IMR-90 (cell line): ENCODE measurements at regions not wholly inside any gene's neighbourhood (a gene's known extent, or its start where the extent isn't known, plus 50 kb on each side); places are given as distances from the start of the nearest gene placed in this dataset.

Experiments
- ATAC-seq: fragments of 200-7000 bp; cut with Tn5 transposase; 2 replicates; pipeline ENCODE4 v1.9.1; 2020; ENCODE audit warnings: low read depth, mild to moderate bottlenecking, moderate library complexity
- BruUV-seq: library from RNA; stranded (reverse); fragments of 400-500 nt; replicated peaks from 2 replicates; lab custom pipeline; 2021; lab: Mats Ljungman, UMichigan
- CTCF ChIA-PET: fragments of 300-600 bp; formaldehyde crosslinking; extraction: SDS; loops from one replicate; lab custom pipeline; 2021; ENCODE audit warnings: antibody characterized with exemption; lab: Yijun Ruan, JAX
- POLR2A ChIA-PET: fragments of 300-600 bp; sonication (Branson Sonifier 250); formaldehyde crosslinking; loops from one replicate; lab custom pipeline; 2022; ENCODE audit warnings: antibody characterized with exemption; ENCODE audit not compliant: unreplicated experiment; lab: Charles Lee
- DNase-seq: peaks from one replicate; pipeline ENCODE4 v3.0.0; 2013
- H2AFZ ChIP-seq: replicated peaks from 2 replicates; pipeline ENCODE3; 2013; ENCODE audit warnings: low read length, mild to moderate bottlenecking; ENCODE audit not compliant: poor library complexity
- H2AK5ac ChIP-seq: 2 replicates; pipeline ENCODE4 v1.6.1; 2013; ENCODE audit warnings: low read depth, low read length, inconsistent platforms
- H2AK9ac ChIP-seq: replicated peaks from 2 replicates; pipeline ENCODE3; 2013; ENCODE audit warnings: mild to moderate bottlenecking, low read depth, low read length, moderate library complexity; ENCODE audit not compliant: poor library complexity
- H2BK120ac ChIP-seq: 2 replicates; pipeline ENCODE4 v1.6.1; 2013; ENCODE audit warnings: low read depth, low read length, inconsistent platforms
- H2BK15ac ChIP-seq: 3 replicates; pipeline ENCODE4 v1.6.1; 2013; ENCODE audit warnings: low read depth, low read length, inconsistent platforms
- H2BK20ac ChIP-seq: 2 replicates; pipeline ENCODE4 v1.6.1; 2013; ENCODE audit warnings: low read depth, mild to moderate bottlenecking, inconsistent platforms, low read length, moderate library complexity
- H2BK5ac ChIP-seq: 2 replicates; pipeline ENCODE4 v1.6.1; 2013; ENCODE audit warnings: mild to moderate bottlenecking, low read depth, low read length, inconsistent platforms; ENCODE audit not compliant: poor library complexity, severe bottlenecking
- H3K14ac ChIP-seq: replicated peaks from 2 replicates; pipeline ENCODE4 v1.6.1; 2013; ENCODE audit warnings: low read depth, low read length, inconsistent platforms
- H3K18ac ChIP-seq: 2 replicates; pipeline ENCODE4 v1.6.1; 2013; ENCODE audit warnings: low read depth, low read length, control low read depth
- H3K23ac ChIP-seq: 2 replicates; pipeline ENCODE4 v1.6.1; 2013; ENCODE audit warnings: low read depth, low read length, inconsistent platforms
- H3K27ac ChIP-seq: 2 replicates; pipeline ENCODE4 v1.5.1; 2013; ENCODE audit warnings: mild to moderate bottlenecking, control low read depth, low read length; ENCODE audit not compliant: insufficient read depth
- H3K27me3 ChIP-seq: 2 replicates; pipeline ENCODE4 v1.6.1; 2013; ENCODE audit warnings: low read length; ENCODE audit not compliant: control insufficient read depth, insufficient read depth
- H3K36me3 ChIP-seq: 2 replicates; pipeline ENCODE4 v1.6.1; 2013; ENCODE audit warnings: low read length, mixed read lengths; ENCODE audit not compliant: control insufficient read depth, insufficient read depth
- H3K4ac ChIP-seq: 2 replicates; pipeline ENCODE4 v1.6.1; 2013; ENCODE audit warnings: low read depth, low read length, inconsistent platforms
- H3K4me1 ChIP-seq: 2 replicates; pipeline ENCODE4 v1.6.1; 2013; ENCODE audit warnings: low read length, mixed read lengths; ENCODE audit not compliant: control insufficient read depth, insufficient read depth
- H3K4me2 ChIP-seq: 2 replicates; pipeline ENCODE4 v1.6.1; 2013; ENCODE audit warnings: low read depth, mild to moderate bottlenecking, control low read depth, low read length, moderate library complexity
- H3K4me3 ChIP-seq: 2 replicates; pipeline ENCODE4 v1.5.1; 2013; ENCODE audit warnings: low read depth, mild to moderate bottlenecking, control low read depth, low read length, moderate library complexity; ENCODE audit not compliant: insufficient read depth
- H3K56ac ChIP-seq: 2 replicates; pipeline ENCODE4 v1.6.1; 2013; ENCODE audit warnings: low read length, inconsistent platforms; ENCODE audit not compliant: insufficient read depth; ENCODE audit errors: extremely low read depth
- H3K79me1 ChIP-seq, 2 experiments: 2 replicates each; pipeline ENCODE4 v1.6.1; 2013; ENCODE audit warnings: low read length in 2 of 2, inconsistent platforms in 1 of 2, low read depth in 1 of 2
- H3K9ac ChIP-seq: 2 replicates; pipeline ENCODE4 v1.6.1; 2013; ENCODE audit warnings: low read depth, low read length, control low read depth
- H3K9me1 ChIP-seq: 2 replicates; pipeline ENCODE4 v1.6.1; 2013; ENCODE audit warnings: low read length, inconsistent platforms; ENCODE audit not compliant: insufficient read depth
- H3K9me3 ChIP-seq: 2 replicates; pipeline ENCODE4 v1.6.1; 2013; ENCODE audit warnings: low read length; ENCODE audit not compliant: control insufficient read depth, insufficient read depth
- H4K20me1 ChIP-seq: 2 replicates; pipeline ENCODE4 v1.6.1; 2013; ENCODE audit warnings: low read length, inconsistent platforms; ENCODE audit not compliant: insufficient read depth
- H4K5ac ChIP-seq: 2 replicates; pipeline ENCODE4 v1.6.1; 2013; ENCODE audit warnings: mild to moderate bottlenecking, low read depth, low read length, control low read depth
- H4K8ac ChIP-seq, 2 experiments: 2 replicates each; pipeline ENCODE4 v1.6.1; 2013; ENCODE audit warnings: low read depth in 2 of 2, low read length in 2 of 2, control low read depth in 1 of 2, inconsistent platforms in 1 of 2
- H4K91ac ChIP-seq: 2 replicates; pipeline ENCODE4 v1.6.1; 2013; ENCODE audit warnings: low read depth, low read length, inconsistent platforms; ENCODE audit not compliant: insufficient read depth
- MXI1 ChIP-seq: IDR thresholded peaks from 2 replicates; pipeline ENCODE4 v1.6.1; 2012; ENCODE audit warnings: low read depth, mild to moderate bottlenecking, low read length, moderate library complexity, borderline replicate concordance
- NFE2L2 ChIP-seq: fragments of 150-350 bp; IDR thresholded peaks from 2 replicates; pipeline ENCODE4 v1.6.1; 2016; ENCODE audit warnings: low read depth, mild to moderate bottlenecking, low read length
- WGBS, 2 experiments: methylation state at CpG; one replicate each; pipeline versions ENCODE4 v1.1.5 to v1.1.7; 2013; ENCODE audit warnings: missing lambda C conversion rate in 2 of 2; ENCODE audit not compliant: insufficient read length in 1 of 2; ENCODE audit errors: extremely low coverage in 2 of 2; 5-methylcytosine and 5-hydroxymethylcytosine counted together
- dilution Hi-C: fragments of 300-500 bp; cut with HindIII; formaldehyde crosslinking; loops from one replicate; pipeline ENCODE4 v1.14.3; 2018; ENCODE audit warnings: low sequenced_read_pairs; ENCODE audit not compliant: unreplicated experiment
- in situ Hi-C: fragments of 300-500 bp; cut with MboI; formaldehyde crosslinking; loops from 3 replicates; pipeline ENCODE4 v1.14.3; 2019; ENCODE audit warnings: low sequenced_read_pairs, inconsistent platforms, mixed read lengths
- intact Hi-C: fragments of 100-400 bp; cut with micrococcal nuclease; formaldehyde crosslinking; loops from 2 replicates; pipeline ENCODE4 v1.10.0; 2022

GRCh38 chrX:148337873-148338272, 162.5 kb upstream of the AFF2 start:
- Histone ChIP-seq H3K4me3 (no peak overlapping the region), H2AK9ac (no peak overlapping the region), H3K27ac (no peak overlapping the region), H4K5ac (no peak overlapping the region), H2AK5ac (no peak overlapping the region), H3K36me3 (no peaks in the 10 kb centered on the region), H3K14ac (no peak overlapping the region), H2AFZ (no peak overlapping the region), H2BK15ac (no peak overlapping the region), H3K4me2 (no peak overlapping the region), H3K23ac (no peak overlapping the region), H3K9me1 (no peaks in the 10 kb centered on the region), H3K4ac (no peak overlapping the region), H3K9me3 (peaks cover 7% of the 10 kb centered on the region), H2BK120ac (no peak overlapping the region), H2BK20ac (no peak overlapping the region), H3K79me1 (no peaks in the 10 kb centered on the region), H2BK5ac (no peak overlapping the region), H3K56ac (no peak overlapping the region), H3K9ac (no peak overlapping the region), H3K18ac (no peak overlapping the region), H3K4me1 (no peaks in the 10 kb centered on the region), H4K20me1 (no peaks in the 10 kb centered on the region), H3K27me3 (no peaks in the 10 kb centered on the region), H4K8ac (no peak overlapping the region), H4K91ac (no peak overlapping the region)
- no TSS peak for BruUV-seq
- POLR2A ChIA-PET, result no interaction called here
- DNase-seq, result no peak
- CTCF ChIA-PET, result no interaction called here
- TF ChIP-seq MXI1 (no peak), NFE2L2 (no peak)
- in situ Hi-C loops (no loop called here), intact Hi-C loops (no loop called here), dilution Hi-C loops (no loop called here)
- ATAC-seq, result no peak
- WGBS, 2 experiments, result no CpG with 5 or more reads among the region's 4 CpGs
